ENCODE measurements at regions not wholly inside any gene's neighbourhood (a gene's known extent, or its start where the extent isn't known, plus 50 kb on each side); places are given as distances from the start of the nearest gene placed in this dataset.

DNA sequence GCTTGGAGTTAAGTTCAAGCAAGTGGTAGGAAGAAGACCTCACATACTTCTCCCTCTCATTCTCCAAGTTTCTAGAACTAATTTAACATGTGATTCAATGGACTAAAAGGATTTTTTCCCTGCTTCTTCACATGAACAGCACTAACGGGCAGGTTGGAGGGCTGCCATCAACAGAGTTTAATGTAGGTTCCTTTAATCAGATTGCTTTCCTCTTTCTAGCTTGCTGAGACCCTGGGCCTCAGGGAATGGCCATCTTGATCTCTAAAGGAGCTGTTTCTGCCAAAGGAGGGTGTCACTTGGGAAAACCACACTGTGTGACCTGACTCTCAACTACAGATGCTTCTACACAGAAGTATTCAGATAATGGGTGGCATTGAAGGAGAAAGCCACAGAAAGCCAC lies 223.3 kb downstream of the PIK3R1 start:
- Histone ChIP-seq H3K27ac (ENCODE audit: low read depth in 2 of 2, low read length in 2 of 2) (no peak overlapping the region), H3K36me3 (ENCODE audit: control insufficient read depth in 2 of 3, insufficient read depth in 3 of 3, low read length in 3 of 3) (no peaks in the 10 kb centered on the region), H3K27me3 (ENCODE audit: control insufficient read depth, insufficient read depth, low read length) (no peaks in the 10 kb centered on the region), H3K4me3 (ENCODE audit: low read length in 3 of 3) (no peak overlapping the region), H3K9ac (ENCODE audit: low read length in 3 of 3) (no peak overlapping the region), H3K4me1 (ENCODE audit: control insufficient read depth in 2 of 3, insufficient read depth in 2 of 3, low read depth in 1 of 3, low read length in 3 of 3) (peaks cover 0 to 9% (median 7%) of the 10 kb centered on the region in 3 donors), H3K9me3 (ENCODE audit: control insufficient read depth in 2 of 3, insufficient read depth in 1 of 3, low read length in 3 of 3) (no peaks in the 10 kb centered on the region)
- intact Hi-C loops (cut with DNase I) = no loop called here
- DNase-seq (peak in 1 of 5 donors; percentile 42), FAIRE-seq (no peak)
- TF ChIP-seq, protein P1, sequence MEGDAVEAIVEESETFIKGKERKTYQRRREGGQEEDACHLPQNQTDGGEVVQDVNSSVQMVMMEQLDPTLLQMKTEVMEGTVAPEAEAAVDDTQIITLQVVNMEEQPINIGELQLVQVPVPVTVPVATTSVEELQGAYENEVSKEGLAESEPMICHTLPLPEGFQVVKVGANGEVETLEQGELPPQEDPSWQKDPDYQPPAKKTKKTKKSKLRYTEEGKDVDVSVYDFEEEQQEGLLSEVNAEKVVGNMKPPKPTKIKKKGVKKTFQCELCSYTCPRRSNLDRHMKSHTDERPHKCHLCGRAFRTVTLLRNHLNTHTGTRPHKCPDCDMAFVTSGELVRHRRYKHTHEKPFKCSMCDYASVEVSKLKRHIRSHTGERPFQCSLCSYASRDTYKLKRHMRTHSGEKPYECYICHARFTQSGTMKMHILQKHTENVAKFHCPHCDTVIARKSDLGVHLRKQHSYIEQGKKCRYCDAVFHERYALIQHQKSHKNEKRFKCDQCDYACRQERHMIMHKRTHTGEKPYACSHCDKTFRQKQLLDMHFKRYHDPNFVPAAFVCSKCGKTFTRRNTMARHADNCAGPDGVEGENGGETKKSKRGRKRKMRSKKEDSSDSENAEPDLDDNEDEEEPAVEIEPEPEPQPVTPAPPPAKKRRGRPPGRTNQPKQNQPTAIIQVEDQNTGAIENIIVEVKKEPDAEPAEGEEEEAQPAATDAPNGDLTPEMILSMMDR (IDR thresholded peaks at IDR 0.05; ENCODE audit: borderline replicate concordance, extremely low read depth, insufficient read depth) = no peak

DNA sequence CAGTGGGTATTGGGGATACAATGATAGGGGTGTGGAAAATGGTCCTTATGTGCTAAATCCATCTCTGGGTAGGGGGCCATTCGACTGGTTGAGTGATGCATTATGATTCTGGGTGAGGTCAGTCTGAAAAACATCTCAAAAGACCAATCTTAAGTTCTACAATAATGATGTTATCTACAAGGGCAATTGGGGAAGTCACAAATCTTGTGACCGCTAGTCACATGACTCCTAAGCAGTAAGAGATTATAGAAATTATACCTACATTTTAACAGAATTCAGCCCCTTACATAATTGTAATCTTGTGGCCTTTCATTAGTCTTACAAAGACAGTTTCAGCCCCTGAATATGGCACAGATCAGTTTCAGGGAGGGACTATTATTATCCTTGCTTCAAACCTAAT lies 224.7 kb downstream of the PIK3R1 start:
- no peak overlapping the region for H3K27ac ChIP-seq (ENCODE audit: low read depth in 2 of 2, low read length in 2 of 2)
- no peak for FAIRE-seq

DNA sequence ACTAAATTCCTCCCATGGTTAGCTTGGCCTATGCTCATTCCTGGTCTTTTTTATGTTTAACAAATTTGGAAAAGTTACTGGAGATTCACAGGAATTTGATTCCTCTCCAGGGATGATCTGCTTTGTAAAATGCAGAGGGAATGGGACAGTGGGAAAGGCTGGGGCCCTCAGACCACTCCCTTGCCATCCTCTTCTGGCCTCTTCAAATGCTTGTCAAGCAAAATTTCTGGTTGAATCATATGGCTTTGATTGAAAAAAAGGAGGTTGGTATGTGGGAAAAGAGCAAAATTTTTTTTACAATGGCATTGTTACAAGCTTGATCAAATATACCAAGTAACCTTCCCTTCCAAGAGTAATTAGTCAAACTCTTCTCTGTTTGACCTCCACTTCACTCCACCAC lies 225.1 kb downstream of the PIK3R1 start:
- no peak for DNase-seq
- Histone ChIP-seq H3K27ac (ENCODE audit: low read depth in 2 of 2, low read length in 2 of 2) (no peak overlapping the region), H3K36me3 (ENCODE audit: control insufficient read depth in 2 of 3, insufficient read depth in 3 of 3, low read length in 3 of 3) (no peaks in the 10 kb centered on the region), H3K27me3 (ENCODE audit: control insufficient read depth, insufficient read depth, low read length) (no peaks in the 10 kb centered on the region), H3K4me3 (ENCODE audit: low read length in 3 of 3) (no peak overlapping the region), H3K9me3 (ENCODE audit: control insufficient read depth in 2 of 3, insufficient read depth in 1 of 3, low read length in 3 of 3) (no peaks in the 10 kb centered on the region), H3K9ac (ENCODE audit: low read length in 3 of 3) (no peak overlapping the region), H3K4me1 (ENCODE audit: control insufficient read depth in 2 of 3, insufficient read depth in 2 of 3, low read depth in 1 of 3, low read length in 3 of 3) (peaks cover 0 to 2% (median 0%) of the 10 kb centered on the region in 3 donors)
- intact Hi-C loops (cut with DNase I) = no loop called here
- no peak for FAIRE-seq
- TF ChIP-seq, protein P1 (IDR thresholded peaks at IDR 0.05; ENCODE audit: borderline replicate concordance, extremely low read depth, insufficient read depth) = no peak

More for the DNA sequence above, 224.7 kb downstream of the PIK3R1 start:
- H3K27me3 ChIP-seq (ENCODE audit: control insufficient read depth, insufficient read depth, low read length) = no peaks in the 10 kb centered on the region
- peaks cover 0 to 2% (median 0%) of the 10 kb centered on the region in 3 donors for H3K4me1 ChIP-seq (ENCODE audit: control insufficient read depth in 2 of 3, insufficient read depth in 2 of 3, low read depth in 1 of 3, low read length in 3 of 3)
- H3K9me3 ChIP-seq (ENCODE audit: control insufficient read depth in 2 of 3, insufficient read depth in 1 of 3, low read length in 3 of 3) = no peaks in the 10 kb centered on the region
- no peak for DNase-seq
- intact Hi-C loops (cut with DNase I) = no loop called here
- no peak overlapping the region for H3K9ac ChIP-seq (ENCODE audit: low read length in 3 of 3)
- TF ChIP-seq, protein P1 (IDR thresholded peaks at IDR 0.05; ENCODE audit: borderline replicate concordance, extremely low read depth, insufficient read depth) = no peak
- no peaks in the 10 kb centered on the region for H3K36me3 ChIP-seq (ENCODE audit: control insufficient read depth in 2 of 3, insufficient read depth in 3 of 3, low read length in 3 of 3)
- no peak overlapping the region for H3K4me3 ChIP-seq (ENCODE audit: low read length in 3 of 3)

Measured in kidney (tissue), 13 donors.